COLO829 (cell line): ENCODE measurements at regions not wholly inside any gene's neighbourhood (a gene's known extent, or its start where the extent isn't known, plus 50 kb on each side); places are given as distances from the start of the nearest gene placed in this dataset.

Source experiments
- DNase-seq: peaks from one replicate; pipeline ENCODE4 v3.0.0; 2012; ENCODE audit warnings: low spot score

GRCh38 chr3:69439643-69440270, 53.9 kb upstream of the FRMD4B start:
- DNase-seq: peak; percentile 42

- no peak for DNase-seq
Measured at GRCh38 chr3:69438476-69438875, 52.6 kb upstream of the FRMD4B start.

- DNase-seq: no peak
Measured at GRCh38 chr3:69435274-69436265, 49.7 kb upstream of the FRMD4B start.
